OCI-LY3 (cell line): ENCODE measurements at regions not wholly inside any gene's neighbourhood (a gene's known extent, or its start where the extent isn't known, plus 50 kb on each side); places are given as distances from the start of the nearest gene placed in this dataset.

ENCODE experiments used
- EZH2phosphoT487 ChIP-seq: fragments of 200-600 bp; shearing (Covaris generic); IDR thresholded peaks from 2 replicates; pipeline ENCODE4 v1.6.1; 2018; ENCODE audit warnings: antibody characterized with exemption, mixed run types, low read depth
- TF ChIP-seq, protein P1 (sequence below): fragments of 200-600, 300-600 bp; sonication (generic); IDR thresholded peaks from 2 replicates; pipeline ENCODE4 v1.5.1; 2014; ENCODE audit warnings: antibody characterized with exemption, low read length, low read depth

- TF ChIP-seq, protein P1, sequence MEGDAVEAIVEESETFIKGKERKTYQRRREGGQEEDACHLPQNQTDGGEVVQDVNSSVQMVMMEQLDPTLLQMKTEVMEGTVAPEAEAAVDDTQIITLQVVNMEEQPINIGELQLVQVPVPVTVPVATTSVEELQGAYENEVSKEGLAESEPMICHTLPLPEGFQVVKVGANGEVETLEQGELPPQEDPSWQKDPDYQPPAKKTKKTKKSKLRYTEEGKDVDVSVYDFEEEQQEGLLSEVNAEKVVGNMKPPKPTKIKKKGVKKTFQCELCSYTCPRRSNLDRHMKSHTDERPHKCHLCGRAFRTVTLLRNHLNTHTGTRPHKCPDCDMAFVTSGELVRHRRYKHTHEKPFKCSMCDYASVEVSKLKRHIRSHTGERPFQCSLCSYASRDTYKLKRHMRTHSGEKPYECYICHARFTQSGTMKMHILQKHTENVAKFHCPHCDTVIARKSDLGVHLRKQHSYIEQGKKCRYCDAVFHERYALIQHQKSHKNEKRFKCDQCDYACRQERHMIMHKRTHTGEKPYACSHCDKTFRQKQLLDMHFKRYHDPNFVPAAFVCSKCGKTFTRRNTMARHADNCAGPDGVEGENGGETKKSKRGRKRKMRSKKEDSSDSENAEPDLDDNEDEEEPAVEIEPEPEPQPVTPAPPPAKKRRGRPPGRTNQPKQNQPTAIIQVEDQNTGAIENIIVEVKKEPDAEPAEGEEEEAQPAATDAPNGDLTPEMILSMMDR, result no peak
- TF ChIP-seq EZH2phosphoT487, result no peak
Observed at GRCh38 chrX:144810539-144810938, 436.8 kb upstream of the SPANXN1 start.
